Cardiac fibroblast (primary cell): ENCODE measurements at regions not wholly inside any gene's neighbourhood (a gene's known extent, or its start where the extent isn't known, plus 50 kb on each side); places are given as distances from the start of the nearest gene placed in this dataset.

ENCODE experiments used
- DNase-seq, 2 donors: peaks; one replicate each; pipeline versions ENCODE4 v3.0.0 to v3.0.0-alpha.2; 2010; ENCODE audit warnings: low read depth in 2 of 2
- H3K4me3 ChIP-seq, 2 donors: replicated peaks in 1 of 2; 1 replicate in 1 of 2; 2 replicates in 1 of 2; pipeline ENCODE4 v1.5.1; 2011; ENCODE audit warnings: low read depth in 2 of 2, low read length in 2 of 2, mild to moderate bottlenecking in 2 of 2, moderate library complexity in 1 of 2
- CTCF ChIP-seq: IDR thresholded peaks from one replicate; pipeline ENCODE4 v1.5.1; 2011; ENCODE audit warnings: low read depth, mild to moderate bottlenecking, low read length, inconsistent platforms

GRCh38 chr15:70227147-70227546 is 129.4 kb upstream of the TLE3 start:
- no peak overlapping the region for H3K4me3 ChIP-seq
- DNase-seq: no peak
- no peak for TF ChIP-seq CTCF

GRCh38 chr15:70226337-70226980 is 128.7 kb upstream of the TLE3 start:
- no peak for TF ChIP-seq CTCF
- no peak for DNase-seq
- H3K4me3 ChIP-seq: no peak overlapping the region

- no peak for DNase-seq
- no peak overlapping the region for H3K4me3 ChIP-seq
- no peak for TF ChIP-seq CTCF
Observed at GRCh38 chr15:70225416-70225815, 127.7 kb upstream of the TLE3 start.

GRCh38 chr15:70222606-70223005 is 124.9 kb upstream of the TLE3 start:
- no peak overlapping the region for H3K4me3 ChIP-seq
- no peak for TF ChIP-seq CTCF
- no peak for DNase-seq

- no peak for TF ChIP-seq CTCF
- H3K4me3 ChIP-seq: no peak overlapping the region
- DNase-seq: no peak
Observed at GRCh38 chr15:70220490-70221096, 122.9 kb upstream of the TLE3 start.

GRCh38 chr15:70219966-70220365 is 122.2 kb upstream of the TLE3 start:
- TF ChIP-seq CTCF: no peak
- H3K4me3 ChIP-seq: no peak overlapping the region
- DNase-seq: no peak
